ENCODE measurements at regions not wholly inside any gene's neighbourhood (a gene's known extent, or its start where the extent isn't known, plus 50 kb on each side); places are given as distances from the start of the nearest gene placed in this dataset.
A peak's percentile ranks its signal among the peaks of the same experiment; 100 is the strongest.
"Not testable (repeated sequence)": the region's sequence is repeated elsewhere in the genome, so short reads cannot be mapped to it uniquely, and the experiment has no call there.

GRCh38 chr3:102727340-102727739 lies 292.5 kb downstream of the ZPLD1 start:
- no peak for DNase-seq (ENCODE audit: low spot score)
- no peak overlapping the region for H2AFZ ChIP-seq (replicated peaks)
- no peaks in the 10 kb centered on the region for H3K36me3 ChIP-seq
- Mint-ChIP-seq H3K4me3 (no peak overlapping the region), H3K27ac (no peak overlapping the region), H3K4me1 (peaks cover 6% of the 10 kb centered on the region), H3K9me3 (no peaks in the 10 kb centered on the region), H3K36me3 (no peaks in the 10 kb centered on the region), H3K27me3 (ENCODE audit: insufficient read depth, low read depth) (peaks cover 2% of the 10 kb centered on the region)
- H3K79me2 ChIP-seq (ENCODE audit: low read depth): no peaks in the 10 kb centered on the region
- no peak overlapping the region for H3K4me2 ChIP-seq
- H3K9me3 ChIP-seq (ENCODE audit: low read depth): no peaks in the 10 kb centered on the region
- H3K27me3 ChIP-seq: no peaks in the 10 kb centered on the region
- no peak overlapping the region for H3K4me3 ChIP-seq
- H3K27ac ChIP-seq: no peak overlapping the region
- no peaks in the 10 kb centered on the region for H3F3A ChIP-seq (ENCODE audit: low read depth)
- H4K20me1 ChIP-seq (ENCODE audit: low read depth): no peaks in the 10 kb centered on the region
- TF ChIP-seq EZH2phosphoT487 (IDR thresholded peaks at IDR 0.05) (no peak), EZH2 (IDR thresholded peaks at IDR 0.05) (no peak)
- TF ChIP-seq, protein P1, sequence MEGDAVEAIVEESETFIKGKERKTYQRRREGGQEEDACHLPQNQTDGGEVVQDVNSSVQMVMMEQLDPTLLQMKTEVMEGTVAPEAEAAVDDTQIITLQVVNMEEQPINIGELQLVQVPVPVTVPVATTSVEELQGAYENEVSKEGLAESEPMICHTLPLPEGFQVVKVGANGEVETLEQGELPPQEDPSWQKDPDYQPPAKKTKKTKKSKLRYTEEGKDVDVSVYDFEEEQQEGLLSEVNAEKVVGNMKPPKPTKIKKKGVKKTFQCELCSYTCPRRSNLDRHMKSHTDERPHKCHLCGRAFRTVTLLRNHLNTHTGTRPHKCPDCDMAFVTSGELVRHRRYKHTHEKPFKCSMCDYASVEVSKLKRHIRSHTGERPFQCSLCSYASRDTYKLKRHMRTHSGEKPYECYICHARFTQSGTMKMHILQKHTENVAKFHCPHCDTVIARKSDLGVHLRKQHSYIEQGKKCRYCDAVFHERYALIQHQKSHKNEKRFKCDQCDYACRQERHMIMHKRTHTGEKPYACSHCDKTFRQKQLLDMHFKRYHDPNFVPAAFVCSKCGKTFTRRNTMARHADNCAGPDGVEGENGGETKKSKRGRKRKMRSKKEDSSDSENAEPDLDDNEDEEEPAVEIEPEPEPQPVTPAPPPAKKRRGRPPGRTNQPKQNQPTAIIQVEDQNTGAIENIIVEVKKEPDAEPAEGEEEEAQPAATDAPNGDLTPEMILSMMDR (IDR thresholded peaks at IDR 0.05): no peak
- no peak overlapping the region for H3K9ac ChIP-seq
- H3K4me1 ChIP-seq: no peaks in the 10 kb centered on the region

DNA sequence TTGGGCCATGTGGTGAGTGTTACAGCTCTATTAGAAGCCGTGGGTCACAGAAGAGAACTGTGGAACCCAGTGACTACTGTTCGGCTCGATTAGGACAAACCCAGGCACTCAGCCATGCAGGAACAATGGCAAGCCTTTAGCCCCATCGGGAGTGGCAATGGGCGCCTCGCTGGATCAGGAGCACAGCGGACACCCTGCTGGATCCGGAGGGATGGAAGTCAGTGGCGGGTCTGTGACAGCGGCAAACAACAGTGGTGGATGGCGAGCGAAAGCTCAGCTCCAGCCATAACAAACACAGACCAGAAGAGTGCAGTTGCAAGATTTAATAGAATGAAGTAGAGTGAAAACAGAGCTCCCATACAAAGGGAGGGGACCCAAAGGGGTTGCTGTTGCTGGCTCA lies 297.8 kb downstream of the ZPLD1 start:
- H3F3A ChIP-seq (ENCODE audit: low read depth); H3K79me2 ChIP-seq (ENCODE audit: low read depth); H3K27ac ChIP-seq; H3K27ac Mint-ChIP-seq; H3K27me3 Mint-ChIP-seq (ENCODE audit: insufficient read depth, low read depth); H3K36me3 Mint-ChIP-seq; H3K9me3 ChIP-seq (ENCODE audit: low read depth); H3K4me3 ChIP-seq; H2AFZ ChIP-seq (replicated peaks); H3K36me3 ChIP-seq; H3K4me2 ChIP-seq; DNase-seq (ENCODE audit: low spot score); H3K9ac ChIP-seq; H3K9me3 Mint-ChIP-seq; H4K20me1 ChIP-seq (ENCODE audit: low read depth); H3K4me3 Mint-ChIP-seq; H3K27me3 ChIP-seq: not testable (repeated sequence)
- peaks cover 15% of the 10 kb centered on the region for H3K4me1 Mint-ChIP-seq
- peaks cover 13% of the 10 kb centered on the region for H3K4me1 ChIP-seq

DNA sequence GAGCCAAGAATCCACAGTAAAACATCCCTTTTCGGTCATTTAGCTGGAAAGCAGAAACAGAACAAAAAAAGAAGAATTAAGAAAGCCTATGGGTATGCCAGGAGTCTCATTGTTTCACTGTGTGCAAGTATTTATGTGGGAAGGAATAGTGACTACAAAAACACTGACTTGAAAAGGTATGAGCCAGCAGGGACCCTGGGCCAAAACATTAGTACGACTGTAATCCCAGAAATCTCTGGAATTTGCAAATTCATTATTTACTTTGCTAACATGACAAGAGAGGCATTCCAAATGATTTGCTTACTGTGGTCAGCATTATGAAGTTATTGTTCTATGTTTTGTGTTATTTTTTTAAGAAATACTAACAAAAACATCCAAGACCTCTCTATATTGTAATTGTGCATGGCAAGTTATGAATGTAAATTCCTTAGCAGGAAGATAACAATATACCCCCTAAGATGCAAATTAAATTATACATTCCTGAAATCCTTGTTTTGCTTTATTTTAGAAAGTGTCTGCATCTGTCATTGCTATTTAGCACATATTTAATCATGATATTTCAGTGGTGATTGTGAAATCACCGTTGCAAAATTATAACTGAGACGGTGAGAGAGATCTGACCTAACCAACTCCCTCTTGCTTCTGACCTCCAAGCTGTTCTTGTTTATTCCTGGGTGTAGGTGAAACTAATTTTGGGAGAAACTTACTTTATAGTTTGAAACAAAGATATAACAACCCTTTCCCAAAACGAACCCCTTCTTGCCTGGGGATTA lies 299.2 kb downstream of the ZPLD1 start:
- Mint-ChIP-seq H3K9me3 (no peaks in the 10 kb centered on the region), H3K27ac (no peak overlapping the region)
- no peak for DNase-seq (ENCODE audit: low spot score)

DNA sequence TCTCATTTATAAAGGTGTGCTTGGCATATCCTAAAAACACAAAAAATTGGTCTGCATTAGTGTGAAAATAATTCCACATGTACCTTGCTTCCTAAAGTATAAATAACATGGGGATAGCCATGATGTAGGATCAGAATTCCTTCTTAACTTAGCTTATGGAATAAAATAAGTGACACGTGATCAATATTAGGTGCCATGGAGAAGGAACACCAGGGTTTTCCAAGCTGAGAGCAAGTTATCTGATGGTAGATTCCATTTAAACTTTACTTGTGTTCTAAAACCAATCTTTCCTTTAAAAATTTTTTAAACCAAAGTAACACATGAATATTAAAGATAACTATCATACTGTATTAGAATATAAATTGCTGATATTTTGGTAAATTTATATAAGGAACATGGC lies 300.5 kb downstream of the ZPLD1 start:
- Mint-ChIP-seq H3K4me1 (peaks cover 14% of the 10 kb centered on the region), H3K9me3 (no peaks in the 10 kb centered on the region), H3K4me3 (no peak overlapping the region), H3K27me3 (ENCODE audit: insufficient read depth, low read depth) (peaks cover 4% of the 10 kb centered on the region), H3K36me3 (no peaks in the 10 kb centered on the region), H3K27ac (no peak overlapping the region)
- Histone ChIP-seq H2AFZ (replicated peaks) (no peak overlapping the region), H3F3A (ENCODE audit: low read depth) (no peaks in the 10 kb centered on the region), H3K4me2 (no peak overlapping the region), H3K4me3 (no peak overlapping the region), H3K9ac (no peak overlapping the region), H3K4me1 (peaks cover 13% of the 10 kb centered on the region), H3K27me3 (no peaks in the 10 kb centered on the region), H4K20me1 (ENCODE audit: low read depth) (no peaks in the 10 kb centered on the region), H3K27ac (no peak overlapping the region), H3K79me2 (ENCODE audit: low read depth) (no peaks in the 10 kb centered on the region), H3K36me3 (no peaks in the 10 kb centered on the region), H3K9me3 (ENCODE audit: low read depth) (no peaks in the 10 kb centered on the region)
- DNase-seq (ENCODE audit: low spot score): no peak
- TF ChIP-seq EZH2phosphoT487 (IDR thresholded peaks at IDR 0.05): no peak
- no peak for TF ChIP-seq EZH2 (IDR thresholded peaks at IDR 0.05)
- TF ChIP-seq, protein P1 (IDR thresholded peaks at IDR 0.05): no peak

More for the DNA sequence above, 299.2 kb downstream of the ZPLD1 start:
- Mint-ChIP-seq H3K4me3 (no peak overlapping the region), H3K27me3 (ENCODE audit: insufficient read depth, low read depth) (peaks cover 4% of the 10 kb centered on the region), H3K4me1 (peaks cover 15% of the 10 kb centered on the region), H3K36me3 (no peaks in the 10 kb centered on the region)
- Histone ChIP-seq H3K36me3 (no peaks in the 10 kb centered on the region), H2AFZ (replicated peaks) (peak overlapping the region; percentile 38), H3K27me3 (no peaks in the 10 kb centered on the region), H3F3A (ENCODE audit: low read depth) (no peaks in the 10 kb centered on the region), H3K4me3 (no peak overlapping the region), H3K4me1 (peaks cover 13% of the 10 kb centered on the region), H3K4me2 (no peak overlapping the region), H3K9me3 (ENCODE audit: low read depth) (no peaks in the 10 kb centered on the region), H4K20me1 (ENCODE audit: low read depth) (no peaks in the 10 kb centered on the region), H3K9ac (no peak overlapping the region), H3K27ac (no peak overlapping the region), H3K79me2 (ENCODE audit: low read depth) (no peaks in the 10 kb centered on the region)
- TF ChIP-seq EZH2phosphoT487 (IDR thresholded peaks at IDR 0.05): no peak
- TF ChIP-seq EZH2 (IDR thresholded peaks at IDR 0.05): no peak
- TF ChIP-seq, protein P1 (IDR thresholded peaks at IDR 0.05): no peak

All from neural progenitor cell (in vitro differentiated cells).